Sigmoid colon (tissue), 6 donors: ENCODE measurements at regions not wholly inside any gene's neighbourhood (a gene's known extent, or its start where the extent isn't known, plus 50 kb on each side); places are given as distances from the start of the nearest gene placed in this dataset.

ENCODE experiments used
- DNase-seq: peaks from one replicate; pipeline ENCODE4 v3.0.0-alpha.2; 2019
- H3K27ac ChIP-seq, 4 donors: fragments of 200-600 bp; sonication (generic); one replicate each; pipeline ENCODE4 v1.5.1; 2016 to 2019; ENCODE audit warnings: mild to moderate bottlenecking in 1 of 4
- H3K27me3 ChIP-seq, 3 donors: fragments of 200-600 bp; sonication (generic); one replicate each; pipeline ENCODE4 v1.5.1; 2019; ENCODE audit warnings: mild to moderate bottlenecking in 1 of 3
- H3K36me3 ChIP-seq, 4 donors: fragments of 200-600 bp; sonication (generic); one replicate each; pipeline ENCODE4 v1.5.1; 2016 to 2019
- H3K4me1 ChIP-seq, 4 donors: fragments of 200-600 bp; sonication (generic); one replicate each; pipeline ENCODE4 v1.5.1; 2017 to 2019
- H3K4me3 ChIP-seq, 4 donors: fragments of 200-600 bp; sonication (generic); one replicate each; pipeline ENCODE4 v1.5.1; 2017 to 2019; ENCODE audit warnings: mild to moderate bottlenecking in 2 of 4, moderate library complexity in 1 of 4
- H3K9me3 ChIP-seq, 4 donors: fragments of 200-600 bp in 3 of 4; sonication (generic) in 3 of 4; one replicate each; pipeline versions ENCODE4 v1.5.1 to v1.6.1; 2013 to 2019
- EP300 ChIP-seq, 4 donors: sonication (generic); formaldehyde crosslinking; IDR thresholded peaks; one replicate each; pipeline ENCODE4 v1.6.1; 2017; ENCODE audit warnings: antibody characterized with exemption in 4 of 4
- POLR2A ChIP-seq, 2 donors: fragments of 450-650 bp; IDR thresholded peaks; one replicate each; pipeline ENCODE4 v1.6.1; 2016; ENCODE audit warnings: antibody characterized with exemption in 2 of 2, mild to moderate bottlenecking in 2 of 2, moderate library complexity in 2 of 2
- POLR2AphosphoS5 ChIP-seq, 4 donors: sonication (generic); formaldehyde crosslinking; IDR thresholded peaks; one replicate each; pipeline ENCODE4 v1.6.1; 2017; ENCODE audit warnings: antibody characterized with exemption in 4 of 4
- WGBS, 2 donors: extraction: QIAGEN DNeasy Blood & Tissue Kit; methylation state at CpG; one replicate each; pipeline ENCODE4 v1.1.7; 2013; 5-methylcytosine and 5-hydroxymethylcytosine counted together
- intact Hi-C: fragments of 100-400 bp; cut with DNase I; formaldehyde crosslinking; loops from one replicate; pipeline ENCODE4 v1.15.1; 2023
- TF ChIP-seq, protein P1 (sequence below), 4 experiments: fragments of 450-650 bp in 3 of 4; fragments of 200-600 bp in 1 of 4; IDR thresholded peaks; one replicate each; pipeline ENCODE4 v1.5.1; 2016 to 2019; ENCODE audit warnings: antibody characterized with exemption in 4 of 4, mild to moderate bottlenecking in 3 of 4, moderate library complexity in 2 of 4
- donor health status: healthy with polysubstance abuse.
- donor health status: healthy.

DNA sequence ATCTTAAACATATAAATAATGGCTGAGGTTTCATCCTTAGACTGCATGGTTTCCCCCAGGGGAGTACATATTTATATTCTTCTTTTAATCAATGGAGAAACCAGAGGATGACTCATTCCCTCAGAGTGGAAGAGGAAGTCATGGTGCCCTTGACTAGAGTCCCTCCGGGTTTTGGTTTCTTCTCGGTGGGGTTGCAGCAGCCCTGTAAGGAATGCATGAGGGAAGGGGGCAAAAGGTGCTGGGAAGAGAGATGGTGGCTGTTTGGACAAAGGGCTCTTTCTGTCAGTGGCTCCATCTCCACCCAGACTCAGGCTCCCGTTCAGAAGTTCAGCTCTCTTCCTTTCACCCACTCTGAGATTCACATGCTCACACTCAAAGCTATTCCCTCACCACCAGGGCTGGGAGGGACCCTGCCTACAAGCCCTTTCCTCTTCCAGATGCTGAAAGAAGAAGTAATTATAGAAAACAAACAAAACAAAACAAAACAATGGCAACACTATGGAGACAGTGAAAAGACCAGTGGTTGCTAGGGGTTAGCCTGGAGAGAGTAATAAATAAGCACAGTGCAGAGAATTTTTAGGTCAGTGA, 129.8 kb upstream of the IL12B start:
- WGBS, 2 donors = 48 to 69% methylated on average over 3 of the region's 3 CpGs
- Histone ChIP-seq H3K36me3 (no peaks in the 10 kb centered on the region), H3K4me1 (peaks cover 0 to 5% (median 0%) of the 10 kb centered on the region in 4 donors), H3K27me3 (no peaks in the 10 kb centered on the region), H3K27ac (no peak overlapping the region), H3K9me3 (no peaks in the 10 kb centered on the region), H3K4me3 (no peak overlapping the region)
- intact Hi-C loops = no loop called here
- no peak for DNase-seq
- TF ChIP-seq POLR2A (IDR thresholded peaks at IDR 0.05) (no peak), POLR2AphosphoS5 (IDR thresholded peaks at IDR 0.05) (no peak), EP300 (IDR thresholded peaks at IDR 0.05) (no peak)
- TF ChIP-seq, protein P1, sequence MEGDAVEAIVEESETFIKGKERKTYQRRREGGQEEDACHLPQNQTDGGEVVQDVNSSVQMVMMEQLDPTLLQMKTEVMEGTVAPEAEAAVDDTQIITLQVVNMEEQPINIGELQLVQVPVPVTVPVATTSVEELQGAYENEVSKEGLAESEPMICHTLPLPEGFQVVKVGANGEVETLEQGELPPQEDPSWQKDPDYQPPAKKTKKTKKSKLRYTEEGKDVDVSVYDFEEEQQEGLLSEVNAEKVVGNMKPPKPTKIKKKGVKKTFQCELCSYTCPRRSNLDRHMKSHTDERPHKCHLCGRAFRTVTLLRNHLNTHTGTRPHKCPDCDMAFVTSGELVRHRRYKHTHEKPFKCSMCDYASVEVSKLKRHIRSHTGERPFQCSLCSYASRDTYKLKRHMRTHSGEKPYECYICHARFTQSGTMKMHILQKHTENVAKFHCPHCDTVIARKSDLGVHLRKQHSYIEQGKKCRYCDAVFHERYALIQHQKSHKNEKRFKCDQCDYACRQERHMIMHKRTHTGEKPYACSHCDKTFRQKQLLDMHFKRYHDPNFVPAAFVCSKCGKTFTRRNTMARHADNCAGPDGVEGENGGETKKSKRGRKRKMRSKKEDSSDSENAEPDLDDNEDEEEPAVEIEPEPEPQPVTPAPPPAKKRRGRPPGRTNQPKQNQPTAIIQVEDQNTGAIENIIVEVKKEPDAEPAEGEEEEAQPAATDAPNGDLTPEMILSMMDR (IDR thresholded peaks at IDR 0.05) = no peak

DNA sequence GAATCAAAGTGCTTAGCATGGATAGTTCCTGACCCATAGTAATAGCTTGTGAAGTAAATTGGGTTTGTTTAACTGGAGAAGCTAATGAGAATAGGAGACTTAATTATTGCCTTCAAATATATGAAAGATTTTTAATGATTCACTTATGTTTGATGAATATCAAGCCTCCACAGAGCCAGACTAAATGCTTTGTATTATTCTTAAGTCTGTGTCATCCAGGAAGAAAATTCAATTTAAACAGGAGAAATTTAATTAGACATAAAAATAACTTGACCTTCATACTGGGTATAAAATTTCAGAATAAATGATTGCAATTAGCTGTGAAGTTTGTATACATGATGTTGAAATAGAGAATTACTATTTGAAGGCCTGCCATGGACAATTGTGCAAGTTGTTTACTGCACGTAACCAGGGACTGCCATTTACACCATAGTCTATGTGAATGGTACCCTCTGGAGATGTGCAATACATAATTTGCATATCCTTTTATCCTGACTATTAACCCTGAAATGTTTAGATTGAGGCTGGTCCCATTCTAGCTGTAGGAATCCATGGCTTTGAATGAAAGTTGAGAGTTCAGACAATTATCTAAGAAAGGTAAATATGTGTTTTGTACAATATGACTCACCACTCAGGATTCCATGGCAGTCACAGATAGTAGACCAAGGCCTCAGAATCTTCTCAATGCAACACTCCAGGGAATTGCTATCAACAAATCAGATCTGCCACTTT, 133.5 kb upstream of the IL12B start:
- H3K27ac ChIP-seq = no peak overlapping the region
- no peak overlapping the region for H3K4me3 ChIP-seq
- no peak for DNase-seq
- intact Hi-C loops = no loop called here
- 79 to 90% methylated on average over 1 of the region's 1 CpG for WGBS, 2 donors
- no peaks in the 10 kb centered on the region for H3K27me3 ChIP-seq
- no peaks in the 10 kb centered on the region for H3K9me3 ChIP-seq
- TF ChIP-seq EP300 (IDR thresholded peaks at IDR 0.05) (no peak), POLR2AphosphoS5 (IDR thresholded peaks at IDR 0.05) (no peak), POLR2A (IDR thresholded peaks at IDR 0.05) (no peak)
- TF ChIP-seq, protein P1 (IDR thresholded peaks at IDR 0.05) = no peak
- peaks cover 0 to 5% (median 0%) of the 10 kb centered on the region in 4 donors for H3K4me1 ChIP-seq
- no peaks in the 10 kb centered on the region for H3K36me3 ChIP-seq

DNA sequence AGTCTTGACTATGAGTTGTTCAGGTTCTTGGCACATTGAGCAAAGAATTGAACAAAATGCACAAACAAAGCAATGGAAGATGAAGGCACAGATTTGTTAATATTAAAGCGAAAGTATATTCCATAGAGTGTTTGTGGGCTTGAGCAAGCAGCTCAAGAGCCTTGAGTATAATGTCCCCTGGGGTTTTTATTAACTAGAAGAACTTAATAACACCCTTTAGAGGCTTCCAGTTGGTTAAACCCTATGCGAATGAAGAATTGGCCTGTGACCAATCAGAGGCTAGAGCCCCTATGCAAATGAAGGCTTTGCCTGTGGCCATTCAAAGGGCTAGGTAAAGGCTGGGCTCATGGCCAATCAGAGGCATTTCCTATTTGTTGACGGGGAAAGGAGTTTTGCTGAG, 135.3 kb upstream of the IL12B start:
- intact Hi-C loops = no loop called here
- 88 to 94% methylated on average over 3 of the region's 3 CpGs for WGBS, 2 donors
- no peak overlapping the region for H3K4me3 ChIP-seq
- no peaks in the 10 kb centered on the region for H3K27me3 ChIP-seq
- H3K27ac ChIP-seq = no peak overlapping the region
- H3K4me1 ChIP-seq = peaks cover 0 to 5% (median 0%) of the 10 kb centered on the region in 4 donors
- no peak for DNase-seq
- H3K9me3 ChIP-seq = no peaks in the 10 kb centered on the region
- no peaks in the 10 kb centered on the region for H3K36me3 ChIP-seq
- no peak for TF ChIP-seq POLR2A (IDR thresholded peaks at IDR 0.05)
- TF ChIP-seq POLR2AphosphoS5 (IDR thresholded peaks at IDR 0.05) = no peak
- TF ChIP-seq, protein P1 (IDR thresholded peaks at IDR 0.05) = no peak
- no peak for TF ChIP-seq EP300 (IDR thresholded peaks at IDR 0.05)

DNA sequence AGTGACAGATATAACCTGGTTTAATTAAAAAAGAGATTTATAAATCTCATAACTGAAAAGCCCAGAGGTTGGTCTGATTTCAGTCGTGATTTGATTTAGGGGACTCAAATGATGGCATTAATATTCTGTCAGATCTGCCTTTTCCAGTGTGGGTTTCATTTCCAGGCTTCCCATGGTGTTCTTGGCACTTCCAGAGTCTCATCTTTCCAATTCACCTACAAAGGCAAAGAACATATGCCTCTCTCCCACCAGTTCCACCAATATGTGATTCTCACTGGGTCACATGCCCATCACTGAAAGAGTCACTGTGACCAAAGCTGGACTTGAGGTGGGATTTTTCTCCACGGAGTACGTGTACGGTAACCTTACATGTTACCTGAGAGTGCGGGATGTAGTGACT, 137.4 kb upstream of the IL12B start:
- Histone ChIP-seq H3K4me1 (no peaks in the 10 kb centered on the region), H3K4me3 (no peak overlapping the region), H3K27me3 (no peaks in the 10 kb centered on the region), H3K36me3 (no peaks in the 10 kb centered on the region), H3K9me3 (no peaks in the 10 kb centered on the region), H3K27ac (no peak overlapping the region)
- 91 to 95% methylated on average over 5 of the region's 5 CpGs for WGBS, 2 donors
- TF ChIP-seq EP300 (IDR thresholded peaks at IDR 0.05) (no peak), POLR2AphosphoS5 (IDR thresholded peaks at IDR 0.05) (no peak), POLR2A (IDR thresholded peaks at IDR 0.05) (no peak)
- TF ChIP-seq, protein P1 (IDR thresholded peaks at IDR 0.05) = no peak
- no peak for DNase-seq
- intact Hi-C loops = no loop called here
